ENCODE measurements at regions not wholly inside any gene's neighbourhood (a gene's known extent, or its start where the extent isn't known, plus 50 kb on each side); places are given as distances from the start of the nearest gene placed in this dataset.

- DNase-seq: no peak
These were observed 1136.9 kb downstream of the BRD1 start for GRCh38 chr22:48690583-48691317.

- no peak for DNase-seq
These were observed 1138.5 kb downstream of the BRD1 start for GRCh38 chr22:48689206-48689605.

- no peak for DNase-seq
These were observed 1139.3 kb downstream of the BRD1 start for GRCh38 chr22:48688366-48688765.

GRCh38 chr22:48687606-48688005, 1140.1 kb downstream of the BRD1 start:
- DNase-seq: no peak

GRCh38 chr22:48686694-48687302, 1140.9 kb downstream of the BRD1 start:
- no peak for DNase-seq

GRCh38 chr22:48685767-48686166, 1141.9 kb downstream of the BRD1 start:
- DNase-seq: no peak

GRCh38 chr22:48683640-48684039, 1144.0 kb downstream of the BRD1 start:
- DNase-seq: no peak

GRCh38 chr22:48682504-48682903, 1145.2 kb downstream of the BRD1 start:
- DNase-seq: no peak

GRCh38 chr22:48680601-48681000, 1147.1 kb downstream of the BRD1 start:
- no peak for DNase-seq

- DNase-seq: no peak
These were observed 1147.8 kb downstream of the BRD1 start for GRCh38 chr22:48679656-48680555.

GRCh38 chr22:48678171-48679135, 1149.2 kb downstream of the BRD1 start:
- no peak for DNase-seq

- no peak for DNase-seq
These were observed 1150.1 kb downstream of the BRD1 start for GRCh38 chr22:48677621-48678020.

- no peak for DNase-seq
These were observed 1150.5 kb downstream of the BRD1 start for GRCh38 chr22:48677168-48677520.

GRCh38 chr22:48676266-48677167, 1151.2 kb downstream of the BRD1 start:
- no peak for DNase-seq

- no peak for DNase-seq
These were observed 1151.9 kb downstream of the BRD1 start for GRCh38 chr22:48675830-48676145.

GRCh38 chr22:48675141-48675829, 1152.4 kb downstream of the BRD1 start:
- DNase-seq: no peak

GRCh38 chr22:48673806-48674500, 1153.7 kb downstream of the BRD1 start:
- no peak for DNase-seq

- no peak for DNase-seq
These were observed 1155.3 kb downstream of the BRD1 start for GRCh38 chr22:48672387-48672786.

- no peak for DNase-seq
These were observed 1156.9 kb downstream of the BRD1 start for GRCh38 chr22:48670731-48671130.

GRCh38 chr22:48669986-48670716, 1157.5 kb downstream of the BRD1 start:
- no peak for DNase-seq

All from activated T-cell treated with anti-CD3 and anti-CD28 coated beads, Interleukin-2, amount 50 U/mL, for 48 hours (primary cell).